Mesendoderm (in vitro differentiated cells): ENCODE measurements at regions not wholly inside any gene's neighbourhood (a gene's known extent, or its start where the extent isn't known, plus 50 kb on each side); places are given as distances from the start of the nearest gene placed in this dataset.

ENCODE experiments used
- DNase-seq: peaks from one replicate; pipeline ENCODE4 v3.0.0; 2013
- H2AK5ac ChIP-seq: 2 replicates; pipeline ENCODE4 v1.6.1; 2013; ENCODE audit warnings: low read length, inconsistent platforms
- H2BK120ac ChIP-seq: 2 replicates; pipeline ENCODE4 v1.6.1; 2013; ENCODE audit warnings: low read depth, mild to moderate bottlenecking, low read length, moderate library complexity, mixed read lengths
- H2BK15ac ChIP-seq: replicated peaks from 2 replicates; pipeline ENCODE4 v1.6.1; 2013; ENCODE audit warnings: low read depth, mild to moderate bottlenecking, moderate library complexity
- H2BK5ac ChIP-seq: 2 replicates; pipeline ENCODE4 v1.6.1; 2013; ENCODE audit warnings: low read length, inconsistent platforms
- H3K18ac ChIP-seq: 2 replicates; pipeline ENCODE4 v1.6.1; 2013; ENCODE audit warnings: mild to moderate bottlenecking, low read length, mixed read lengths
- H3K23ac ChIP-seq: one replicate; pipeline ENCODE4 v1.6.1; 2013; ENCODE audit warnings: low read length
- H3K27ac ChIP-seq: 2 replicates; pipeline ENCODE4 v1.5.1; 2013; ENCODE audit warnings: low read depth, mild to moderate bottlenecking, inconsistent platforms, low read length, moderate library complexity
- H3K27me3 ChIP-seq: 2 replicates; pipeline ENCODE4 v1.6.1; 2013; ENCODE audit warnings: low read length, control low read depth, mild to moderate bottlenecking, inconsistent platforms; ENCODE audit not compliant: insufficient read depth, poor library complexity
- H3K36me3 ChIP-seq: 2 replicates; pipeline ENCODE4 v1.6.1; 2013; ENCODE audit warnings: low read length, inconsistent platforms; ENCODE audit not compliant: control insufficient read depth, insufficient read depth
- H3K4ac ChIP-seq: one replicate; pipeline ENCODE4 v1.6.1; 2013; ENCODE audit warnings: low read depth, mild to moderate bottlenecking, low read length, moderate library complexity
- H3K4me1 ChIP-seq: 2 replicates; pipeline ENCODE4 v1.6.1; 2013; ENCODE audit warnings: low read depth, low read length, inconsistent platforms; ENCODE audit not compliant: control insufficient read depth
- H3K4me2 ChIP-seq: 2 replicates; pipeline ENCODE4 v1.6.1; 2013; ENCODE audit warnings: low read length
- H3K4me3 ChIP-seq: 2 replicates; pipeline ENCODE4 v1.5.1; 2013; ENCODE audit warnings: mild to moderate bottlenecking, low read length
- H3K56ac ChIP-seq: one replicate; pipeline ENCODE4 v1.6.1; 2013; ENCODE audit warnings: low read length
- H3K79me1 ChIP-seq: 2 replicates; pipeline ENCODE4 v1.6.1; 2013; ENCODE audit warnings: low read length, inconsistent platforms
- H3K79me2 ChIP-seq: 2 replicates; pipeline ENCODE4 v1.6.1; 2013; ENCODE audit warnings: mild to moderate bottlenecking, low read length; ENCODE audit not compliant: control insufficient read depth, insufficient read depth
- H3K9ac ChIP-seq: 2 replicates; pipeline ENCODE4 v1.6.1; 2013; ENCODE audit warnings: low read length, inconsistent platforms
- H4K5ac ChIP-seq: one replicate; pipeline ENCODE4 v1.6.1; 2013; ENCODE audit warnings: low read length
- H4K8ac ChIP-seq: one replicate; pipeline ENCODE4 v1.6.1; 2013; ENCODE audit warnings: low read depth, mild to moderate bottlenecking, control low read depth, low read length, moderate library complexity
- WGBS: extraction: QIAGEN DNeasy Blood & Tissue Kit; methylation state at CpG from one replicate; pipeline ENCODE4 v1.1.7; 2013; ENCODE audit warnings: low lambda C conversion rate, missing lambda C conversion rate; ENCODE audit not compliant: insufficient coverage; ENCODE audit errors: extremely low coverage; 5-methylcytosine and 5-hydroxymethylcytosine counted together

- Histone ChIP-seq H3K56ac (no peak overlapping the region), H2BK15ac (no peak overlapping the region), H3K4me2 (no peak overlapping the region), H3K9ac (no peak overlapping the region), H2BK120ac (no peak overlapping the region), H3K79me1 (no peaks in the 10 kb centered on the region), H2BK5ac (no peak overlapping the region), H4K8ac (no peak overlapping the region), H3K4me1 (no peaks in the 10 kb centered on the region), H3K27me3 (no peaks in the 10 kb centered on the region), H4K5ac (no peak overlapping the region), H3K27ac (no peak overlapping the region), H3K4me3 (no peak overlapping the region), H2AK5ac (no peak overlapping the region), H3K18ac (no peak overlapping the region), H3K4ac (no peak overlapping the region), H3K36me3 (no peaks in the 10 kb centered on the region), H3K23ac (no peak overlapping the region), H3K79me2 (no peaks in the 10 kb centered on the region)
- DNase-seq: no peak
- no CpG with 5 or more reads among the region's 7 CpGs for WGBS
Observed at GRCh38 chr13:111966933-111967332, 100.0 kb upstream of the SOX1 start.

DNA sequence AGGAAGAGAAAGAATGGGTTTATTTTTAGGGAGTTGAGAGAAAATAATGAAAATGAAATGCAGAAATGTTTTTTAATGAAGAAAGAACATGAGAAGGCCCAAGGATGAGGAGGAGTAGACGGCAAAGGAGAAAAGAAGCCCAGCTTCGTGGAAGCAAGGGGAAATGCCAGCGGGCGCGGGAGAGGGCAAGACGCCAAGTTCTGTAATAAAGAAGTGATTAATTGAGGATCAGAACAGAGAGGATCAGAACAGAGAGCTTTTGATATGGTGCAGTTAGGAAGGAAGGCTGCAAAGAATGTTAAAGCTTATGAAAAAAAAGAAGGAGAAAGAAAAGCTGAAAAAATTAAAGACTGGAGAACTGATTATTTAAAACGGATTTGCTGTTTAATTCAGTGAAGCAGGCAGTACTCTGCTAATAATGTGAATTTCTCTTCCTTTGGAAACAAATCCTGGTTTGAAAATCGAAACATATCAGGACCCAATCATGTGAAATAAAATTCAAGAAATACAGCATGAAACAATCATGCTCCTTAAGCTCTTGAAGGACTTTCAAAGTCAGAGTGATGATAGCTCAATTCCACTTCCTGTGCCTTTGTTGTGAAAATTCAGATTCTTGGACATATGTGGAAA lies 99.3 kb upstream of the SOX1 start:
- no peaks in the 10 kb centered on the region for H3K79me2 ChIP-seq
- no peaks in the 10 kb centered on the region for H3K4me1 ChIP-seq
- H3K79me1 ChIP-seq: no peaks in the 10 kb centered on the region
- no peak overlapping the region for H4K8ac ChIP-seq
- no peak overlapping the region for H3K23ac ChIP-seq
- no peak for DNase-seq
- H3K4me3 ChIP-seq: no peak overlapping the region
- no peak overlapping the region for H3K4ac ChIP-seq
- no peak overlapping the region for H2BK5ac ChIP-seq
- H3K4me2 ChIP-seq: no peak overlapping the region
- no peaks in the 10 kb centered on the region for H3K27me3 ChIP-seq
- no peak overlapping the region for H2BK120ac ChIP-seq
- no peak overlapping the region for H3K27ac ChIP-seq
- no peak overlapping the region for H3K9ac ChIP-seq
- H2BK15ac ChIP-seq: no peak overlapping the region
- H3K36me3 ChIP-seq: no peaks in the 10 kb centered on the region
- no peak overlapping the region for H3K56ac ChIP-seq
- H4K5ac ChIP-seq: no peak overlapping the region
- H3K18ac ChIP-seq: no peak overlapping the region
- H2AK5ac ChIP-seq: no peak overlapping the region
- no CpG with 5 or more reads among the region's 8 CpGs for WGBS

DNA sequence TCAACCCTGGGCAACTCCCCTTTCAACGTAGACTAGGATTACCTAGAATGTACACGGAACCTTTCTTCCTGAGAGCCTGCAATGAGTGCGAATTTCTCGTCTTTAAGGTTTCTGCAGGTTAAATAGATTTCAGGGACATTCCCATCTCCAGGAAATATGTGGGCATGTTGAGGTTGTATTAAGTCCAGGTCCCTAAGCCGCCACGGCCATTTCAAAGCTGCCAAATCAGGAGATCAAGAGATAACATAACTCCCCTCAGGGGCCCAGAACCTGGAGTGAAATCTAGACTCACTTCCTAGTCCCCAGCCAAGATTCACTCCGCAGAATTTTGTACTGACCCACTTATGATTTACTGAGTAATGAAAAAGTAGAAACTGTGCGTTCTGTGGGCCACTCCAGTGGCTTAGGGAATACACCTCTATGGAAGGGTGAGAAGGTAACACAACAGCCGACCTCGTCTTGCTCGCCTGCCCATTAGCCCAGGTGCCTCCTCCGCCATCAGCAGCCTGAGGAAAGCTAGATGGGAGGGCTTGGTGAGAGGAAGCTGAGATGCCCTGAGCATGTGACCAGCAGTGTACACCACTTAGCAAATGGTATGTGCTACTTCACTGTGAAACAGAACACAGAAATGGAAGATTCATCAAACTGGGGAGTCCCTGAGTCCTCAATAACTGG lies 98.5 kb upstream of the SOX1 start:
- DNase-seq: no peak
- no peak overlapping the region for H4K8ac ChIP-seq
- H3K79me1 ChIP-seq: no peaks in the 10 kb centered on the region
- H3K4ac ChIP-seq: no peak overlapping the region
- no peaks in the 10 kb centered on the region for H3K36me3 ChIP-seq
- no peak overlapping the region for H3K9ac ChIP-seq
- H2BK15ac ChIP-seq: no peak overlapping the region
- no peaks in the 10 kb centered on the region for H3K27me3 ChIP-seq
- H3K56ac ChIP-seq: no peak overlapping the region
- H3K18ac ChIP-seq: no peak overlapping the region
- H3K4me2 ChIP-seq: no peak overlapping the region
- no CpG with 5 or more reads among the region's 12 CpGs for WGBS
- H3K4me1 ChIP-seq: no peaks in the 10 kb centered on the region
- no peak overlapping the region for H4K5ac ChIP-seq
- H2BK120ac ChIP-seq: no peak overlapping the region
- no peak overlapping the region for H3K23ac ChIP-seq
- no peak overlapping the region for H2AK5ac ChIP-seq
- H3K4me3 ChIP-seq: no peak overlapping the region
- H2BK5ac ChIP-seq: no peak overlapping the region
- H3K27ac ChIP-seq: no peak overlapping the region
- H3K79me2 ChIP-seq: no peaks in the 10 kb centered on the region

GRCh38 chr13:111969551-111970135 lies 97.3 kb upstream of the SOX1 start:
- H2BK15ac ChIP-seq: no peak overlapping the region
- no peak overlapping the region for H2BK120ac ChIP-seq
- H3K79me1 ChIP-seq: no peaks in the 10 kb centered on the region
- H2BK5ac ChIP-seq: no peak overlapping the region
- H3K79me2 ChIP-seq: no peaks in the 10 kb centered on the region
- H2AK5ac ChIP-seq: no peak overlapping the region
- no peak overlapping the region for H4K5ac ChIP-seq
- no CpG with 5 or more reads among the region's 9 CpGs for WGBS
- no peaks in the 10 kb centered on the region for H3K36me3 ChIP-seq
- no peak overlapping the region for H3K23ac ChIP-seq
- no peak overlapping the region for H3K4me2 ChIP-seq
- no peak overlapping the region for H3K4me3 ChIP-seq
- DNase-seq: no peak
- H3K27ac ChIP-seq: no peak overlapping the region
- H3K4ac ChIP-seq: no peak overlapping the region
- no peak overlapping the region for H3K18ac ChIP-seq
- no peak overlapping the region for H4K8ac ChIP-seq
- H3K56ac ChIP-seq: no peak overlapping the region
- H3K27me3 ChIP-seq: no peaks in the 10 kb centered on the region
- no peak overlapping the region for H3K9ac ChIP-seq
- H3K4me1 ChIP-seq: no peaks in the 10 kb centered on the region

DNA sequence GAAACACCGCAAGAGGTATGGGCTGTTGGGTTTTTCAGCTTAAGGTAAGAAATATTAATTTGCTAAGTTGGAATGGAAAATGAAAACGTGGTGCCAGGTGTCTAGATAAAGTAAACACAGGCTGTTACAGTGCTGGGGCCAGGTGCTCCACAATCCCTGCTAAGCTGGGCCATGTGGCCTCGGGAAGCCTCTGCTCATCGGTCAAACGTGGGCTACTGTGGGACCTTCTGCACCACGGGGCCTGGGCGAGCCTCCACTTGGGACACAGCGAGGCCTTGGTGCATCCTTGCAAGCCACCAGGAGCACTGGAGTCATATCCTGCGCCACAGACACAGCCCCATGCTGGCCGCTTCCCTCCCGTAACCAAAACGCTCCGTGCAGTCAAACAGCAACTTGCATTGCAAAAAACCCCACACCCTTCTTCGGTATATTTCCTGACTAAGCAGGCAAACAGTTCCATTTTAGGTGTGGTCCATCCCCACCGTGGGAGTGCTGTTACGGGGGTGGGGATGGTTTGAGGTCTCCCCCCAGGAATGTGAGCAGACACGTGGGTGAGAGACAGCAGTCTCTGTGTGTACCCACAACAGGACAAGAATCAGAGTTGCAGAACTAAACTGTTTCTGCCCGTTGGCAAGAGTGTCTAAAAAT lies 96.3 kb upstream of the SOX1 start:
- Histone ChIP-seq H4K8ac (no peak overlapping the region), H3K18ac (no peak overlapping the region), H4K5ac (no peak overlapping the region), H3K27me3 (no peaks in the 10 kb centered on the region), H2BK120ac (no peak overlapping the region), H3K27ac (no peak overlapping the region), H3K36me3 (no peaks in the 10 kb centered on the region), H3K79me1 (no peaks in the 10 kb centered on the region), H2BK5ac (no peak overlapping the region), H3K79me2 (no peaks in the 10 kb centered on the region), H3K23ac (no peak overlapping the region), H3K4me1 (no peaks in the 10 kb centered on the region), H2AK5ac (no peak overlapping the region), H3K4me3 (no peak overlapping the region), H3K4me2 (no peak overlapping the region), H3K9ac (no peak overlapping the region), H3K56ac (no peak overlapping the region), H2BK15ac (no peak overlapping the region), H3K4ac (no peak overlapping the region)
- WGBS: no CpG with 5 or more reads among the region's 18 CpGs
- DNase-seq: no peak
